CD14-positive monocyte (primary cell): ENCODE measurements at regions not wholly inside any gene's neighbourhood (a gene's known extent, or its start where the extent isn't known, plus 50 kb on each side); places are given as distances from the start of the nearest gene placed in this dataset.

Source experiments
- DNase-seq, 3 donors: peaks; one replicate each; pipeline ENCODE4 v3.0.0-alpha.2; 2011 to 2022
- H2AFZ ChIP-seq: 2 replicates; pipeline ENCODE4 v1.6.0; 2012; ENCODE audit warnings: mild to moderate bottlenecking, low read depth, low read length, inconsistent platforms; ENCODE audit not compliant: insufficient read depth, poor library complexity, severe bottlenecking
- H3K27ac ChIP-seq, 2 donors: 1 replicate in 1 of 2; 2 replicates in 1 of 2; pipeline ENCODE4 v1.5.1; 2012 to 2013; ENCODE audit warnings: low read length in 2 of 2, control low read depth in 1 of 2, inconsistent platforms in 1 of 2, low read depth in 1 of 2, mild to moderate bottlenecking in 1 of 2
- H3K27me3 ChIP-seq, 2 donors: one replicate each; pipeline versions ENCODE4 v1.6.0 to v1.6.1; 2011 to 2013; ENCODE audit warnings: low read length in 2 of 2; ENCODE audit not compliant: control insufficient read depth in 2 of 2, insufficient read depth in 2 of 2
- H3K36me3 ChIP-seq, 2 donors: replicated peaks in 1 of 2; 1 replicate in 1 of 2; 2 replicates in 1 of 2; pipeline versions ENCODE4 v1.5.1 to v1.6.1; 2012 to 2013; ENCODE audit warnings: low read length in 2 of 2, control low read depth in 1 of 2, inconsistent platforms in 1 of 2, mild to moderate bottlenecking in 1 of 2; ENCODE audit not compliant: insufficient read depth in 2 of 2, control insufficient read depth in 1 of 2
- H3K4me1 ChIP-seq, 2 donors: 1 replicate in 1 of 2; 2 replicates in 1 of 2; pipeline versions ENCODE4 v1.5.1 to v1.6.1; 2012 to 2013; ENCODE audit warnings: low read length in 2 of 2, control low read depth in 1 of 2, inconsistent platforms in 1 of 2, mild to moderate bottlenecking in 1 of 2, moderate library complexity in 1 of 2; ENCODE audit not compliant: insufficient read depth in 2 of 2, control insufficient read depth in 1 of 2
- H3K4me2 ChIP-seq: replicated peaks from 2 replicates; pipeline ENCODE3; 2012; ENCODE audit warnings: low read length, moderate library complexity, mild to moderate bottlenecking; ENCODE audit not compliant: poor library complexity, severe bottlenecking; ENCODE audit errors: extremely low read depth
- H3K4me3 ChIP-seq, 3 experiments: fragments of 200-600 bp in 1 of 3; sonication (generic) in 1 of 3; replicated peaks in 1 of 3; 1 replicate in 2 of 3; 2 replicates in 1 of 3; pipeline ENCODE4 v1.5.1; 2011 to 2013; ENCODE audit warnings: low read length in 3 of 3, mild to moderate bottlenecking in 3 of 3, control low read depth in 2 of 3, low read depth in 2 of 3, inconsistent platforms in 1 of 3, moderate library complexity in 1 of 3
- H3K79me2 ChIP-seq: 2 replicates; pipeline ENCODE4 v1.6.0; 2012; ENCODE audit warnings: mild to moderate bottlenecking, control low read depth, inconsistent platforms, low read length, moderate library complexity; ENCODE audit not compliant: insufficient read depth
- H3K9ac ChIP-seq: 2 replicates; pipeline ENCODE4 v1.6.0; 2017; ENCODE audit warnings: low read length, mild to moderate bottlenecking; ENCODE audit not compliant: insufficient read depth, poor library complexity, severe bottlenecking
- H3K9me3 ChIP-seq, 2 donors: replicated peaks in 1 of 2; 1 replicate in 1 of 2; 2 replicates in 1 of 2; pipeline versions ENCODE4 v1.5.1 to v1.6.1; 2012 to 2013; ENCODE audit warnings: low read length in 2 of 2, control low read depth in 1 of 2; ENCODE audit not compliant: control insufficient read depth in 1 of 2, insufficient read depth in 1 of 2
- H4K20me1 ChIP-seq: 2 replicates; pipeline ENCODE4 v1.6.0; 2012; ENCODE audit warnings: mild to moderate bottlenecking, low read length, control low read depth, moderate library complexity; ENCODE audit not compliant: insufficient read depth
- H3K27ac Mint-ChIP-seq, 7 donors: one replicate each; pipeline ENCODE4 v1.8.0; 2020; ENCODE audit warnings: mild to moderate bottlenecking in 7 of 7, mixed read lengths in 7 of 7, moderate library complexity in 6 of 7, inconsistent platforms in 2 of 7
- H3K27me3 Mint-ChIP-seq, 3 donors: one replicate each; pipeline ENCODE4 v1.8.0; 2021 to 2022; ENCODE audit warnings: low read depth in 3 of 3, mild to moderate bottlenecking in 3 of 3, mixed read lengths in 3 of 3, moderate library complexity in 3 of 3, inconsistent platforms in 1 of 3
- H3K36me3 Mint-ChIP-seq, 2 donors: one replicate each; pipeline ENCODE4 v1.8.0; 2020; ENCODE audit warnings: mixed read lengths in 2 of 2, inconsistent platforms in 1 of 2, mild to moderate bottlenecking in 1 of 2
- H3K4me1 Mint-ChIP-seq: one replicate; pipeline ENCODE4 v1.8.0; 2020; ENCODE audit warnings: mild to moderate bottlenecking, mixed read lengths
- H3K4me3 Mint-ChIP-seq, 2 donors: one replicate each; pipeline ENCODE4 v1.8.0; 2020; ENCODE audit warnings: mild to moderate bottlenecking in 2 of 2, mixed read lengths in 2 of 2, moderate library complexity in 1 of 2
- H3K9me3 Mint-ChIP-seq, 7 donors: one replicate each; pipeline ENCODE4 v1.8.0; 2020 to 2022; ENCODE audit warnings: mixed read lengths in 7 of 7, mild to moderate bottlenecking in 6 of 7, moderate library complexity in 6 of 7, inconsistent platforms in 2 of 7
- WGBS: methylation state at CpG from one replicate; pipeline ENCODE4 v1.1.5; 2013; ENCODE audit warnings: missing lambda C conversion rate; ENCODE audit not compliant: insufficient coverage; 5-methylcytosine and 5-hydroxymethylcytosine counted together
- intact Hi-C, 2 donors: fragments of 100-400 bp; cut with micrococcal nuclease; formaldehyde crosslinking; loops; one replicate each; pipeline versions ENCODE4 v1.15.0 to v1.15.1; 2023
- TF ChIP-seq, protein P1 (sequence below): fragments of 200-600 bp; IDR thresholded peaks from one replicate; pipeline ENCODE4 v1.8.0; 2022; ENCODE audit warnings: antibody characterized with exemption, mild to moderate bottlenecking

DNA sequence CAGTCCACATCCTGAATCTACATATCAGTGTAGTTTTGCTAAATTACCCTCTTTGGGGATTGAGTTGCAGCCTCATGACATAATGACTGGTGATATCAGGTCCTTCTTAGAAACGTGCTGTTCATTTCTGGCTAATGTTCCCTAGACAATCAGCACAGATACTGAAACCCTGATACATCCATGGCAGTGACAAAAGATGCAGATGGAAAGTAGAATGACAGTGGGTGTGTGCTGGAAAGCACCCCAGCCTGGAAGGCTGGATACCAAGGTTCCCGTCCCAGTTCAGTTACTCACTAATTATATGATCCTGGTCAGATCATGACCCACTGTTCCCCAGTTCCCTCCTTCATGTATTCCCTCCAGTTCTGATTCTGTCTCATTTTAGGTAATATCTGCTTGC, 198.2 kb upstream of the FGGY start:
- no peak for DNase-seq
- intact Hi-C loops, result no loop called here
- 60% methylated on average over 1 of the region's 2 CpGs for WGBS
- H3K4me2 ChIP-seq, result no peak overlapping the region
- no peaks in the 10 kb centered on the region for H3K27me3 ChIP-seq
- peaks cover 3% of the 10 kb centered on the region in 2 donors for H3K9me3 ChIP-seq
- H3K27ac ChIP-seq, result no peak overlapping the region
- H3K9ac ChIP-seq, result no peak overlapping the region
- no peaks in the 10 kb centered on the region for H3K36me3 Mint-ChIP-seq
- no peak overlapping the region for H3K4me3 Mint-ChIP-seq
- peaks cover 0 to 7% (median 2%) of the 10 kb centered on the region in 7 donors for H3K9me3 Mint-ChIP-seq
- TF ChIP-seq, protein P1, sequence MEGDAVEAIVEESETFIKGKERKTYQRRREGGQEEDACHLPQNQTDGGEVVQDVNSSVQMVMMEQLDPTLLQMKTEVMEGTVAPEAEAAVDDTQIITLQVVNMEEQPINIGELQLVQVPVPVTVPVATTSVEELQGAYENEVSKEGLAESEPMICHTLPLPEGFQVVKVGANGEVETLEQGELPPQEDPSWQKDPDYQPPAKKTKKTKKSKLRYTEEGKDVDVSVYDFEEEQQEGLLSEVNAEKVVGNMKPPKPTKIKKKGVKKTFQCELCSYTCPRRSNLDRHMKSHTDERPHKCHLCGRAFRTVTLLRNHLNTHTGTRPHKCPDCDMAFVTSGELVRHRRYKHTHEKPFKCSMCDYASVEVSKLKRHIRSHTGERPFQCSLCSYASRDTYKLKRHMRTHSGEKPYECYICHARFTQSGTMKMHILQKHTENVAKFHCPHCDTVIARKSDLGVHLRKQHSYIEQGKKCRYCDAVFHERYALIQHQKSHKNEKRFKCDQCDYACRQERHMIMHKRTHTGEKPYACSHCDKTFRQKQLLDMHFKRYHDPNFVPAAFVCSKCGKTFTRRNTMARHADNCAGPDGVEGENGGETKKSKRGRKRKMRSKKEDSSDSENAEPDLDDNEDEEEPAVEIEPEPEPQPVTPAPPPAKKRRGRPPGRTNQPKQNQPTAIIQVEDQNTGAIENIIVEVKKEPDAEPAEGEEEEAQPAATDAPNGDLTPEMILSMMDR, result no peak
- no peaks in the 10 kb centered on the region for H3K79me2 ChIP-seq
- no peaks in the 10 kb centered on the region for H3K36me3 ChIP-seq
- peaks cover 19 to 22% of the 10 kb centered on the region in 2 donors for H3K4me1 ChIP-seq
- no peak overlapping the region for H3K4me3 ChIP-seq
- no peak overlapping the region for H2AFZ ChIP-seq
- H3K27ac Mint-ChIP-seq, result no peak overlapping the region
- H3K4me1 Mint-ChIP-seq, result peaks cover 33% of the 10 kb centered on the region
- H3K27me3 Mint-ChIP-seq, result peaks cover 0 to 4% (median 0%) of the 10 kb centered on the region in 3 donors
- H4K20me1 ChIP-seq, result no peaks in the 10 kb centered on the region

- no peak overlapping the region for H3K27ac ChIP-seq
- no peaks in the 10 kb centered on the region for H4K20me1 ChIP-seq
- Mint-ChIP-seq H3K36me3 (no peaks in the 10 kb centered on the region), H3K4me1 (peaks cover 14% of the 10 kb centered on the region), H3K4me3 (no peak overlapping the region), H3K27me3 (peaks cover 0 to 1% (median 0%) of the 10 kb centered on the region in 3 donors), H3K9me3 (peaks cover 0 to 7% (median 2%) of the 10 kb centered on the region in 7 donors), H3K27ac (no peak overlapping the region)
- H3K27me3 ChIP-seq, result no peaks in the 10 kb centered on the region
- no peak overlapping the region for H2AFZ ChIP-seq
- TF ChIP-seq, protein P1, result no peak
- H3K4me2 ChIP-seq, result no peak overlapping the region
- no peaks in the 10 kb centered on the region for H3K36me3 ChIP-seq
- no peaks in the 10 kb centered on the region for H3K79me2 ChIP-seq
- no peak overlapping the region for H3K9ac ChIP-seq
- no peak overlapping the region for H3K4me3 ChIP-seq
- H3K4me1 ChIP-seq, result peaks cover 8 to 10% of the 10 kb centered on the region in 2 donors
- DNase-seq, result no peak
- intact Hi-C loops, result no loop called here
- H3K9me3 ChIP-seq, result peaks cover 3% of the 10 kb centered on the region in 2 donors
- WGBS, result 80% methylated on average over 1 of the region's 1 CpG
Observed at GRCh38 chr1:59100708-59101374, 196.1 kb upstream of the FGGY start.
